ENCODE measurements at regions not wholly inside any gene's neighbourhood (a gene's known extent, or its start where the extent isn't known, plus 50 kb on each side); places are given as distances from the start of the nearest gene placed in this dataset.

GRCh38 chr5:72693546-72694205, 122.8 kb upstream of the TNPO1 start:
- DNase-seq (ENCODE audit: insufficient read length, low spot score) (no peak), FAIRE-seq (no peak)
- no peak for TF ChIP-seq CTCF (IDR thresholded peaks at IDR 0.05; ENCODE audit: insufficient read depth, missing control alignments)

GRCh38 chr5:72692651-72693442, 123.6 kb upstream of the TNPO1 start:
- no peak for TF ChIP-seq CTCF (IDR thresholded peaks at IDR 0.05; ENCODE audit: insufficient read depth, missing control alignments)

GRCh38 chr5:72692231-72692637, 124.2 kb upstream of the TNPO1 start:
- no peak for FAIRE-seq
- DNase-seq (ENCODE audit: insufficient read length, low spot score): no peak
- TF ChIP-seq CTCF (IDR thresholded peaks at IDR 0.05; ENCODE audit: insufficient read depth, missing control alignments): no peak

More at GRCh38 chr5:72692651-72693442, 123.6 kb upstream of the TNPO1 start:
- DNase-seq (ENCODE audit: insufficient read length, low spot score) (no peak), FAIRE-seq (no peak)

- FAIRE-seq: no peak
- no peak for TF ChIP-seq CTCF (IDR thresholded peaks at IDR 0.05; ENCODE audit: insufficient read depth, missing control alignments)
These were observed 124.7 kb upstream of the TNPO1 start for GRCh38 chr5:72691751-72692150.

GRCh38 chr5:72688916-72689315, 127.5 kb upstream of the TNPO1 start:
- no peak for FAIRE-seq
- no peak for TF ChIP-seq CTCF (IDR thresholded peaks at IDR 0.05; ENCODE audit: insufficient read depth, missing control alignments)

More at GRCh38 chr5:72691751-72692150, 124.7 kb upstream of the TNPO1 start:
- DNase-seq (ENCODE audit: insufficient read length, low spot score): no peak

GRCh38 chr5:72687288-72687687, 129.2 kb upstream of the TNPO1 start:
- no peak for TF ChIP-seq CTCF (IDR thresholded peaks at IDR 0.05; ENCODE audit: insufficient read depth, missing control alignments)
- no peak for DNase-seq (ENCODE audit: insufficient read length, low spot score)
- no peak for FAIRE-seq

More at GRCh38 chr5:72688916-72689315, 127.5 kb upstream of the TNPO1 start:
- no peak for DNase-seq (ENCODE audit: insufficient read length, low spot score)

- DNase-seq (ENCODE audit: insufficient read length, low spot score) (no peak), FAIRE-seq (no peak)
- TF ChIP-seq CTCF (IDR thresholded peaks at IDR 0.05; ENCODE audit: insufficient read depth, missing control alignments): no peak
These were observed 133.9 kb upstream of the TNPO1 start for GRCh38 chr5:72682561-72682960.
